LNCaP clone FGC (cell line): ENCODE measurements at regions not wholly inside any gene's neighbourhood (a gene's known extent, or its start where the extent isn't known, plus 50 kb on each side); places are given as distances from the start of the nearest gene placed in this dataset.
"Not testable (repeated sequence)": the region's sequence is repeated elsewhere in the genome, so short reads cannot be mapped to it uniquely, and the experiment has no call there.

Experiments
- DNase-seq: peaks from one replicate; pipeline ENCODE4 v3.0.0-alpha.2; 2011; ENCODE audit warnings: low read depth
- H3K4me3 ChIP-seq: 2 replicates; pipeline ENCODE4 v1.5.1; 2011; ENCODE audit warnings: mild to moderate bottlenecking, low read depth, low read length, control low read depth
- CTCF ChIP-seq: IDR thresholded peaks from 2 replicates; pipeline ENCODE4 v1.5.1; 2012; ENCODE audit warnings: mild to moderate bottlenecking; ENCODE audit not compliant: control insufficient read depth, insufficient read depth; ENCODE audit errors: extremely low read depth

GRCh38 chr10:33594475-33594874 is 260.0 kb upstream of the NRP1 start:
- DNase-seq: no peak
- TF ChIP-seq CTCF: no peak
- H3K4me3 ChIP-seq: no peak overlapping the region

GRCh38 chr10:33588974-33589600 is 254.6 kb upstream of the NRP1 start:
- no peak overlapping the region for H3K4me3 ChIP-seq
- no peak for DNase-seq
- no peak for TF ChIP-seq CTCF

GRCh38 chr10:33584596-33584995 is 250.1 kb upstream of the NRP1 start:
- not testable (repeated sequence) for H3K4me3 ChIP-seq, DNase-seq

GRCh38 chr10:33579996-33580395 is 245.5 kb upstream of the NRP1 start:
- no peak for TF ChIP-seq CTCF
- DNase-seq: no peak
- H3K4me3 ChIP-seq: no peak overlapping the region

GRCh38 chr10:33573606-33574005 is 239.1 kb upstream of the NRP1 start:
- no peak for DNase-seq
- TF ChIP-seq CTCF: no peak
- no peak overlapping the region for H3K4me3 ChIP-seq

GRCh38 chr10:33571616-33572015 is 237.1 kb upstream of the NRP1 start:
- no peak for TF ChIP-seq CTCF
- no peak for DNase-seq
- H3K4me3 ChIP-seq: no peak overlapping the region

- no peak for DNase-seq
- TF ChIP-seq CTCF: no peak
- no peak overlapping the region for H3K4me3 ChIP-seq
Measured at GRCh38 chr10:33570495-33570894, 236.0 kb upstream of the NRP1 start.
